Endodermal cell (in vitro differentiated cells): ENCODE measurements at regions not wholly inside any gene's neighbourhood (a gene's known extent, or its start where the extent isn't known, plus 50 kb on each side); places are given as distances from the start of the nearest gene placed in this dataset.
"Not testable (repeated sequence)": the region's sequence is repeated elsewhere in the genome, so short reads cannot be mapped to it uniquely, and the experiment has no call there.

Source experiments
- DNase-seq: peaks from one replicate; pipeline ENCODE4 v3.0.0-alpha.2; 2017
- H3K27ac ChIP-seq: 2 replicates; pipeline ENCODE4 v1.5.1; 2013; ENCODE audit warnings: mild to moderate bottlenecking, low read depth, low read length, moderate library complexity
- H3K27me3 ChIP-seq: 2 replicates; pipeline ENCODE4 v1.6.1; 2013; ENCODE audit warnings: mild to moderate bottlenecking, low read length, moderate library complexity; ENCODE audit not compliant: insufficient read depth, control insufficient read depth, poor library complexity, severe bottlenecking
- H3K36me3 ChIP-seq: 2 replicates; pipeline ENCODE4 v1.7.0; 2013; ENCODE audit warnings: mild to moderate bottlenecking, low read length, moderate library complexity; ENCODE audit not compliant: control insufficient read depth, insufficient read depth
- H3K4me1 ChIP-seq: one replicate; pipeline ENCODE4 v1.7.0; 2013; ENCODE audit warnings: low read length; ENCODE audit not compliant: control insufficient read depth, insufficient read depth
- H3K4me3 ChIP-seq: 2 replicates; pipeline ENCODE4 v1.5.1; 2013; ENCODE audit warnings: mild to moderate bottlenecking, low read length, moderate library complexity
- H3K9ac ChIP-seq: 2 replicates; pipeline ENCODE4 v1.6.1; 2013; ENCODE audit warnings: mild to moderate bottlenecking, low read length, moderate library complexity; ENCODE audit not compliant: poor library complexity, severe bottlenecking; ENCODE audit errors: extremely low read depth
- H3K9me3 ChIP-seq: 2 replicates; pipeline ENCODE4 v1.6.1; 2013; ENCODE audit warnings: mild to moderate bottlenecking, low read length, moderate library complexity; ENCODE audit not compliant: control insufficient read depth
- H3K27ac Mint-ChIP-seq: 2 replicates; pipeline ENCODE4 v1.8.0; 2020; ENCODE audit warnings: mixed read lengths
- H3K27me3 Mint-ChIP-seq: 2 replicates; pipeline ENCODE4 v1.8.0; 2021; ENCODE audit warnings: mild to moderate bottlenecking, mixed read lengths; ENCODE audit not compliant: insufficient read depth
- H3K36me3 Mint-ChIP-seq: 2 replicates; pipeline ENCODE4 v1.8.0; 2020; ENCODE audit warnings: low read depth, mixed read lengths
- H3K4me1 Mint-ChIP-seq: 2 replicates; pipeline ENCODE4 v1.8.0; 2020; ENCODE audit warnings: mixed read lengths
- H3K4me3 Mint-ChIP-seq: 2 replicates; pipeline ENCODE4 v1.8.0; 2020; ENCODE audit warnings: mild to moderate bottlenecking, moderate library complexity, mixed read lengths
- H3K9me3 Mint-ChIP-seq: 2 replicates; pipeline ENCODE4 v1.8.0; 2020; ENCODE audit warnings: mild to moderate bottlenecking, mixed read lengths
- WGBS, 2 experiments: methylation state at CpG; one replicate each; pipeline versions ENCODE4 v1.1.5 to v1.1.7; 2013; ENCODE audit warnings: missing lambda C conversion rate in 2 of 2, mixed read lengths in 1 of 2; ENCODE audit not compliant: insufficient coverage in 1 of 2, insufficient read length in 1 of 2; 5-methylcytosine and 5-hydroxymethylcytosine counted together
- TF ChIP-seq, protein P1 (sequence below): fragments of 200-600 bp; sonication (generic); conservative IDR thresholded peaks from 2 replicates; pipeline ENCODE4 v1.5.0; 2021; ENCODE audit warnings: antibody characterized with exemption, mild to moderate bottlenecking

DNA sequence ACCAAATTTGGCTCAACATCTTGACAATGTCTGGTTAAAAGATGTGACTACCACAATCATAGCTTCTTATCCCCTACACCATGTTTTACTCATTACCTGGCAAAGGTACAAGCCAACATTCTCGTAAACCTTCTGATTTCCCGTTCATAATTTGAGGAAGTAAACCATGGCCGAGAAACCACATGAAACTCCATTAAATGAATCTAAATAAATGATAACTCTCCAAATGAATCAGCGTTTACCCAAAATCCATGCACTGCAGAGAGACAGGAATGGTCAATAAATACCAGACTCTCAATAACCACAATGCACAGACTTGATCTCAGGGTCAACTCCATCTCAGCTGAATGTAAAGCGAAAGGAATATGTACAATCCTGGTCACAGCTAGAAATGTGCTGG is 125.2 kb downstream of the TYW3 start:
- Mint-ChIP-seq H3K9me3 (no peaks in the 10 kb centered on the region), H3K4me1 (peaks cover 3% of the 10 kb centered on the region), H3K36me3 (no peaks in the 10 kb centered on the region), H3K4me3 (no peak overlapping the region), H3K27ac (no peak overlapping the region), H3K27me3 (no peaks in the 10 kb centered on the region)
- no peaks in the 10 kb centered on the region for H3K9me3 ChIP-seq
- H3K4me1 ChIP-seq: no peaks in the 10 kb centered on the region
- H3K27ac ChIP-seq: no peak overlapping the region
- DNase-seq: no peak
- H3K36me3 ChIP-seq: no peaks in the 10 kb centered on the region
- H3K9ac ChIP-seq: no peak overlapping the region
- H3K27me3 ChIP-seq: no peaks in the 10 kb centered on the region
- 95 to 100% methylated on average over 5 of the region's 5 CpGs for WGBS, 2 experiments
- TF ChIP-seq, protein P1, sequence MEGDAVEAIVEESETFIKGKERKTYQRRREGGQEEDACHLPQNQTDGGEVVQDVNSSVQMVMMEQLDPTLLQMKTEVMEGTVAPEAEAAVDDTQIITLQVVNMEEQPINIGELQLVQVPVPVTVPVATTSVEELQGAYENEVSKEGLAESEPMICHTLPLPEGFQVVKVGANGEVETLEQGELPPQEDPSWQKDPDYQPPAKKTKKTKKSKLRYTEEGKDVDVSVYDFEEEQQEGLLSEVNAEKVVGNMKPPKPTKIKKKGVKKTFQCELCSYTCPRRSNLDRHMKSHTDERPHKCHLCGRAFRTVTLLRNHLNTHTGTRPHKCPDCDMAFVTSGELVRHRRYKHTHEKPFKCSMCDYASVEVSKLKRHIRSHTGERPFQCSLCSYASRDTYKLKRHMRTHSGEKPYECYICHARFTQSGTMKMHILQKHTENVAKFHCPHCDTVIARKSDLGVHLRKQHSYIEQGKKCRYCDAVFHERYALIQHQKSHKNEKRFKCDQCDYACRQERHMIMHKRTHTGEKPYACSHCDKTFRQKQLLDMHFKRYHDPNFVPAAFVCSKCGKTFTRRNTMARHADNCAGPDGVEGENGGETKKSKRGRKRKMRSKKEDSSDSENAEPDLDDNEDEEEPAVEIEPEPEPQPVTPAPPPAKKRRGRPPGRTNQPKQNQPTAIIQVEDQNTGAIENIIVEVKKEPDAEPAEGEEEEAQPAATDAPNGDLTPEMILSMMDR: no peak
- no peak overlapping the region for H3K4me3 ChIP-seq

DNA sequence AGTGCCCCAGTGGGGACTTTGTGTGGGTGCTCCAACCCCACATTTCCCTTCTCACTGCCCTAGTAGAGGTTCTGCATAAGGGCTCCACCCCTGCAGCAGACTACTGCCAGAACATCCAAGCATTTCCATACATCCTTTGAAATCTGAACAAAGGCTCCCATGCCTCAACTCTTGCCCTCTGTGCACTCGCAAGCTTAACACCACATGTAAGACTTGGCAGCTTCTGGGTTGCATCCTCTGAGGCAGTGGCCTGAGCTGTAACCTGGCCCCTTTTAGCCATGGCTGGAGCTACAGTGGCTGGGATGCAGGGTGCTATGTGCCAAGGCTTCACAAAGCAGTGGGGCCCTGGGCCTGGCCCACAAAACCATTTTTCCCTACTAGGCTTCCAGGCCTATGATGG is 128.9 kb downstream of the TYW3 start:
- no peak overlapping the region for H3K4me3 ChIP-seq
- 84 to 100% methylated on average over 1 of the region's 1 CpG for whole genome bisulfite sequencing, 2 experiments
- no peaks in the 10 kb centered on the region for H3K4me1 ChIP-seq
- no peaks in the 10 kb centered on the region for H3K9me3 ChIP-seq
- no peak overlapping the region for H3K9ac ChIP-seq
- Mint-ChIP-seq H3K4me3 (no peak overlapping the region), H3K9me3 (no peaks in the 10 kb centered on the region), H3K36me3 (no peaks in the 10 kb centered on the region), H3K4me1 (no peaks in the 10 kb centered on the region), H3K27me3 (no peaks in the 10 kb centered on the region), H3K27ac (no peak overlapping the region)
- H3K36me3 ChIP-seq: no peaks in the 10 kb centered on the region
- no peaks in the 10 kb centered on the region for H3K27me3 ChIP-seq
- DNase-seq: no peak
- no peak overlapping the region for H3K27ac ChIP-seq
- TF ChIP-seq, protein P1: no peak

DNA sequence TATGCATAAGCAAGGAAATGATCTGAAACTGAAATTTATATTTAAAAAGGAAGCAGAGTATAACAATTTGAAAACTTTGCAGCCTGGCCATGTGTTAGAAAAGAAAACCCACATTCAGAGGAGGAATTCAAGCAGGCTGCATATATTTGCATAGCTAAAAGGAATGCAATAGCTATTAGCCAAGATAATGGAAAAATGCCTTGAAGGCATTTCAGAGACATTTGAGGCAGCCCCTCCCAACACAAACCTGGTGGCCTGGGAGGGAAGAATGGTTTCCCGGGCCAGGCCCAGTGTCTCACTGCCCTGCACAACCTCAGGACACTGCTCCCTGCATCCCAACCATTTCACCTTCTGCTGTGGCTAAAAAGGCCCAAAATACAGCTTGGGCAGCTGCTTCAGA is 136.8 kb downstream of the TYW3 start:
- no peak overlapping the region for H3K27ac ChIP-seq
- no peak for DNase-seq
- H3K4me1 Mint-ChIP-seq: no peaks in the 10 kb centered on the region
- H3K4me1 ChIP-seq: no peaks in the 10 kb centered on the region
- no peaks in the 10 kb centered on the region for H3K36me3 Mint-ChIP-seq
- no peaks in the 10 kb centered on the region for H3K9me3 ChIP-seq
- peaks cover 30% of the 10 kb centered on the region for H3K9me3 Mint-ChIP-seq
- TF ChIP-seq, protein P1: no peak
- H3K9ac ChIP-seq: no peak overlapping the region
- no peak overlapping the region for H3K4me3 Mint-ChIP-seq
- H3K27me3 Mint-ChIP-seq: no peaks in the 10 kb centered on the region
- WGBS, 2 experiments: 64% methylated on average over 1 of the region's 1 CpG; no CpG with 5 or more reads in 1 of the 2 experiments
- no peak overlapping the region for H3K4me3 ChIP-seq
- no peak overlapping the region for H3K27ac Mint-ChIP-seq
- H3K36me3 ChIP-seq: no peaks in the 10 kb centered on the region
- no peaks in the 10 kb centered on the region for H3K27me3 ChIP-seq

DNA sequence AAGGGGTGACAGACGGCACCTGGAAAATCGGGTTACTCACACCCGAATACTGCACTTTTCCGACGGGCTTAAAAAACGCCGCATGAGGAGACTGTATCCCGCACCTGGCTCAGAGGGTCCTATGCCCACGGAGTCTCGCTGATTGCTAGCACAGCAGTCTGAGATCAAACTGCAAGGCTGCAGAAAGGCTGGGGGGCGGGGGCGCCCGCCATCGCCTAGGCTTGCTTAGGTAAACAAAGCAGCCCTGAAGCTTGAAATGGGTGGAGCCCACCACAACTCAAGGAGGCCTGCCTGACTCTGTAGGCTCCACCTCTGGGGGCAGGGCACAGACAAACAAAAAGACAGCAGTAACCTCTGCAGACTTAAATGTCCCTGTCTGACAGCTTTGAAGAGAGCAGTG is 144.4 kb downstream of the TYW3 start:
- not testable (repeated sequence) for H3K27me3 Mint-ChIP-seq, H3K4me1 Mint-ChIP-seq, H3K27me3 ChIP-seq, H3K9me3 ChIP-seq, H3K36me3 Mint-ChIP-seq, H3K36me3 ChIP-seq, H3K9ac ChIP-seq, H3K4me3 Mint-ChIP-seq, H3K27ac ChIP-seq, H3K27ac Mint-ChIP-seq, H3K4me1 ChIP-seq, H3K4me3 ChIP-seq
- DNase-seq: peak; percentile 58
- H3K9me3 Mint-ChIP-seq: peaks cover 12% of the 10 kb centered on the region
- WGBS, 2 experiments: 82 to 88% methylated on average over 13 to 14 of the region's 14 CpGs
